GM10266 (cell line): ENCODE measurements at regions not wholly inside any gene's neighbourhood (a gene's known extent, or its start where the extent isn't known, plus 50 kb on each side); places are given as distances from the start of the nearest gene placed in this dataset.
"Not testable (repeated sequence)": the region's sequence is repeated elsewhere in the genome, so short reads cannot be mapped to it uniquely, and the experiment has no call there.

Source experiments
- DNase-seq: peaks from one replicate; pipeline ENCODE4 v3.0.0; 2012; ENCODE audit errors: extremely low spot score
- TF ChIP-seq, protein P1 (sequence below): IDR thresholded peaks from 2 replicates; pipeline ENCODE4 v1.5.1; 2012; ENCODE audit warnings: mild to moderate bottlenecking, low read depth; ENCODE audit not compliant: control insufficient read depth, insufficient read depth; ENCODE audit errors: missing control alignments

DNA sequence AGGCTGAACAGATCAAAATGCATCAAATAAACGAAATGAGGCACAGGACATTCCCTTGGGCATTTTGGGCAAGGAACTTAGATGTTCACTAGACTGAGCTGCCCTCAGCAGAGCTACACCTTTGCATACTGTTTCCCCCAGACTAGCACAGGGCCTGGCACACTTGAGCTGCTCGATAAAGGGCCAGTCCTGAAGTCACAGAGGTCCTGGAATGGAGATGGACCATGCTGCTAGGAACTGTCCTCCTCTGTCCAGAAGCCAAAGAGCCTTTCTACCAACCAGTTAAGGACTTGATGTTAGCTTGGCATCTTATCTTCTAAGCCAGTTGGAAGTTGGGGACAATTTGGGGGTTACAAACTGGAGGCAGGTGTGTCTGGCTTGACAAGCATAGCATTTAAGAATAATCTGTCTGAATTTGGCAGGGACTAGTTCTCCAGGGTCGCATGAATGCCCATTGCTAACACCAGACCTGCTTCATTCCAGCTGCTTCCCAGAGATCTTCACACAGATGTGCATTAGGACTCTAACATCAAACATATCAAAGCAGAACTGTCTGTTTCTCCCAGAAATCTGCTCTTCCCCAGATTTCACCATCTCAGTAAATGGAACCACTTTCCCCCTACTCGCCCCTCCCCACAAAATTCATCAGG is 152.2 kb upstream of the PDE1C start:
- TF ChIP-seq, protein P1, sequence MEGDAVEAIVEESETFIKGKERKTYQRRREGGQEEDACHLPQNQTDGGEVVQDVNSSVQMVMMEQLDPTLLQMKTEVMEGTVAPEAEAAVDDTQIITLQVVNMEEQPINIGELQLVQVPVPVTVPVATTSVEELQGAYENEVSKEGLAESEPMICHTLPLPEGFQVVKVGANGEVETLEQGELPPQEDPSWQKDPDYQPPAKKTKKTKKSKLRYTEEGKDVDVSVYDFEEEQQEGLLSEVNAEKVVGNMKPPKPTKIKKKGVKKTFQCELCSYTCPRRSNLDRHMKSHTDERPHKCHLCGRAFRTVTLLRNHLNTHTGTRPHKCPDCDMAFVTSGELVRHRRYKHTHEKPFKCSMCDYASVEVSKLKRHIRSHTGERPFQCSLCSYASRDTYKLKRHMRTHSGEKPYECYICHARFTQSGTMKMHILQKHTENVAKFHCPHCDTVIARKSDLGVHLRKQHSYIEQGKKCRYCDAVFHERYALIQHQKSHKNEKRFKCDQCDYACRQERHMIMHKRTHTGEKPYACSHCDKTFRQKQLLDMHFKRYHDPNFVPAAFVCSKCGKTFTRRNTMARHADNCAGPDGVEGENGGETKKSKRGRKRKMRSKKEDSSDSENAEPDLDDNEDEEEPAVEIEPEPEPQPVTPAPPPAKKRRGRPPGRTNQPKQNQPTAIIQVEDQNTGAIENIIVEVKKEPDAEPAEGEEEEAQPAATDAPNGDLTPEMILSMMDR = no peak
- DNase-seq = no peak

DNA sequence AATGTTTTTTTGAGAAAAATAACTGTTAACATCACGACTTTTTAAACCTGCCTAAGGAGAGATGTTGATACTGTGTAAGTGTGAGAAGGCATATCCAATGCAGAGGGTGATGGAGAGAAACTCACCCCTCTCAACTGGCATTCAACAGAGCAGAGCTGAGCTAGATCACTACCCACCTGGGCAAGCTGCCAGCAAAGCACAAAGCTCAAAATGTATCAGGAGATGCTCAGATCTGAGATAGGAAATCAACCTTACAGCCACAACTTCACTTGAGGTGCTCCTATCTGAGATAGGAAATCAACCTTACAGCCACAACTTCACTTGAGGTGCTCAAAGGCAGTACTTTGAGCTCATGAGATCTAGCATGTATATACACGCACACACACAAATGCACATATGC is 151.5 kb upstream of the PDE1C start:
- DNase-seq = no peak
- TF ChIP-seq, protein P1 = no peak

DNA sequence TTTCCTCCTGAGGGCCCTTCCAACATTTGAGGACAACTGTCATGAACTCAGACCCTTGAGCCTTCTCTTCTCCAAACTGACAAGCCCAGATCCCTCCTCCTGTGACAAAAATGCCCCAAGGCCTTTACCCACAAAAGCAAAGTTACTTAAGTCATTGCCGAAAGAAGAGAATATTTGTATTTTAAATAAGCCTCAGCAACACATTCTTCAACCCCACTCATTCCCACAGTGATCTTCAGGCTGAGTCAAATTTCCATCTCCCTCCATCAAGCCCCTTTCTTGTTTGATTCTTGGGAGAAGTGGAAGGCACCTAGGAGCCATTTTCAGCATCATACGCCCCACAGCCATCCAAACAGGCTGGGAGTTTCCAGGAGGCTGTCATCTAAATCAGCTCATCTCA is 150.8 kb upstream of the PDE1C start:
- no peak for DNase-seq
- TF ChIP-seq, protein P1 = no peak

DNA sequence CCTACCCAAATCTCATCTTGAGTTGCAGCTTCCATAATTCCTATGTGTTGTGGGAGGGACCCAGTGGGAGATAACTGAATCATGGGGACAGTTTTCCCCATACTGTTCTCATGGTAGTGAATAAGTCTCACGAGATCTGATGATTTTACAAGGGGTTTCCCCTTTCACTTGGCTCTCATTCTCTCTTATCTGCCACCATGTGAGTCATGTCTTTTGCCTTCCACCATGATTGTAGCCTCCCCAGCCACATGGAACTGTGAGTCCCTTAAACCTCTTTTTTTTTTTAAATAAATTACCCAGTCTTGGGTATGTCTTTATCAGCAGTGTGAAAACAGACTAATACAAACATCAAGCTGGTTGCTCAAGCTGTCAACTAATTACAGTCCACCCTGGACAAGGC is 149.6 kb upstream of the PDE1C start:
- not testable (repeated sequence) for DNase-seq

DNA sequence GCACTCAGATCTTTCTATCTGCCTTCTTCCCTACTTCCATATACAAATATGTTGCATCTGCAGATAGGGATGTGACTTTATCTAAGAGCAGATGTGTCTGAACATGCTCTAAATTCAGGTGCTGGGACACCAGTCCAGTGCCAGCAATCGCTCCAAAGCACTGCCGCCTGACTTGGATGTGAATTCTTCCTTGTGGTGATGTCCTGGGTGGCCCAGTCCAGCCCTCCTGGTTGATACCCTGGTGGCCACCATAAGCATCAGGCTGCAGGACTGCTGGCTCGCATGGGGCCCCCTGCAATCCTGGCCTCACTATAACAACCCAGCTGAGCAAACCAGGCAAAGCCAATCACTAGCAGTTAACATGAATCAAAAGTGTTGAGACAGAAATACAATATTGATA is 149.2 kb upstream of the PDE1C start:
- TF ChIP-seq, protein P1 = no peak
- DNase-seq = no peak

DNA sequence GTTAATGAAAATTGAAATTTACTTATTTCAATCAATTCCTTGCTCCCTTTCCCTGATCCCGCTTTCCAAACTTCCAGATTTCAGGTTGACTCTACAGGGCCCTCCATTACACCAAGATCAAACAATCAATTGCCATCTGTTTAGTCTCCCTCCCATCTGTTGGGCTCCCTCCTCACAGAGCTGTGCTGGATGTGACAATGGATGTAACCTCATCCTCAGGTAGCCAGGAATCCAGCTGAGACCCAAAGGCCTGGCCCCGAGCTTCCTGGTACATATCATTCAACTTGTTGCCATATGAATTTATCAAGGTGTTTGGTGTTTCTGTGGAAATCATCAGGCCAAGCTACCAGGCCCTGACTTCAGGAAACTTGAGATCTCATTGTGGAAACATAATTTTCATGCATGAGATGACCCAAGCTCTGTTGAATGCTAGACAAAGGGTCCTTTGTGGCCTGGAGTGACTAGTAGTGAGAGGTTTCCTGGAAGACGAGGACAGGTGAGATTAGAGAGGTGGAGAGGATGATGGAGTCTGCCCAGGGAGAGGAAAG is 148.6 kb upstream of the PDE1C start:
- no peak for DNase-seq
- TF ChIP-seq, protein P1 = no peak

DNA sequence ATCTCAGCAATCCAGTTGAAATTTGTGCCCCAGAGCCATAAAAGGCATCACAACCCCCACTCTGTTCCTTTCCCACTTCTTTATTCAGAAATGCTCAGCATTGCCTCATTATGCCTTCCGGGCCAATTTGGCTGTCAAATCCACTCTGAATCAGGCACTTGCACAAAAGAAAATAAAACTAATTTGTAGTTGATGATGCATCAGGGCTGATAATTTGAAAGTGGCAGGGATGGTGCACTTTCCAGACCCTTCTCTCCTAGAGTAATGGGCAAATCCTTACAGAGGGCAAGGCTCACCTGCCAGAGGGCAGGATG is 147.9 kb upstream of the PDE1C start:
- TF ChIP-seq, protein P1 = no peak
- DNase-seq = no peak
